ENCODE measurements at regions not wholly inside any gene's neighbourhood (a gene's known extent, or its start where the extent isn't known, plus 50 kb on each side); places are given as distances from the start of the nearest gene placed in this dataset.

- H3K4me3 ChIP-seq (ENCODE audit: low read depth in 1 of 3, low read length in 3 of 3), result no peak overlapping the region
- WGBS, 3 donors, result 65 to 87% (median 84%) methylated on average over 3 of the region's 3 CpGs
- no peak for DNase-seq
- H3K9me3 ChIP-seq (ENCODE audit: control insufficient read depth in 2 of 2, insufficient read depth in 1 of 2, low read depth in 1 of 2, low read length in 1 of 2), result no peaks in the 10 kb centered on the region
- no peaks in the 10 kb centered on the region for H3K27me3 ChIP-seq (ENCODE audit: control insufficient read depth in 3 of 3, insufficient read depth in 3 of 3, low read length in 3 of 3)
- no peak overlapping the region for H3K27ac ChIP-seq (ENCODE audit: low read depth in 1 of 3, low read length in 2 of 3)
- no peaks in the 10 kb centered on the region for H3K4me1 ChIP-seq (ENCODE audit: control insufficient read depth in 3 of 3, insufficient read depth in 2 of 3, low read depth in 1 of 3, low read length in 2 of 3)
- FAIRE-seq, result no peak
- H3K36me3 ChIP-seq (ENCODE audit: control insufficient read depth in 3 of 3, insufficient read depth in 2 of 3, low read depth in 1 of 3, low read length in 3 of 3), result no peaks in the 10 kb centered on the region
Observed at GRCh38 chr10:62894156-62894555, 78.0 kb upstream of the EGR2 start.

- FAIRE-seq, result no peak
- no peaks in the 10 kb centered on the region for H3K36me3 ChIP-seq (ENCODE audit: control insufficient read depth in 3 of 3, insufficient read depth in 2 of 3, low read depth in 1 of 3, low read length in 3 of 3)
- DNase-seq, result no peak
- no peaks in the 10 kb centered on the region for H3K4me1 ChIP-seq (ENCODE audit: control insufficient read depth in 3 of 3, insufficient read depth in 2 of 3, low read depth in 1 of 3, low read length in 2 of 3)
- H3K4me3 ChIP-seq (ENCODE audit: low read depth in 1 of 3, low read length in 3 of 3), result no peak overlapping the region
- no peak overlapping the region for H3K27ac ChIP-seq (ENCODE audit: low read depth in 1 of 3, low read length in 2 of 3)
- H3K27me3 ChIP-seq (ENCODE audit: control insufficient read depth in 3 of 3, insufficient read depth in 3 of 3, low read length in 3 of 3), result no peaks in the 10 kb centered on the region
- 79 to 92% (median 89%) methylated on average over 1 of the region's 1 CpG for WGBS, 3 donors
- no peaks in the 10 kb centered on the region for H3K9me3 ChIP-seq (ENCODE audit: control insufficient read depth in 2 of 2, insufficient read depth in 1 of 2, low read depth in 1 of 2, low read length in 1 of 2)
Observed at GRCh38 chr10:62893036-62893435, 76.9 kb upstream of the EGR2 start.

GRCh38 chr10:62890395-62890794, 74.2 kb upstream of the EGR2 start:
- Histone ChIP-seq H3K36me3 (ENCODE audit: control insufficient read depth in 3 of 3, insufficient read depth in 2 of 3, low read depth in 1 of 3, low read length in 3 of 3) (no peaks in the 10 kb centered on the region), H3K27ac (ENCODE audit: low read depth in 1 of 3, low read length in 2 of 3) (no peak overlapping the region), H3K4me3 (ENCODE audit: low read depth in 1 of 3, low read length in 3 of 3) (no peak overlapping the region), H3K9me3 (ENCODE audit: control insufficient read depth in 2 of 2, insufficient read depth in 1 of 2, low read depth in 1 of 2, low read length in 1 of 2) (no peaks in the 10 kb centered on the region), H3K27me3 (ENCODE audit: control insufficient read depth in 3 of 3, insufficient read depth in 3 of 3, low read length in 3 of 3) (peaks cover 0 to 4% (median 0%) of the 10 kb centered on the region in 3 donors), H3K4me1 (ENCODE audit: control insufficient read depth in 3 of 3, insufficient read depth in 2 of 3, low read depth in 1 of 3, low read length in 2 of 3) (no peaks in the 10 kb centered on the region)
- 68 to 75% (median 70%) methylated on average over 2 of the region's 2 CpGs for WGBS, 3 donors
- FAIRE-seq (no peak), DNase-seq (no peak)

DNA sequence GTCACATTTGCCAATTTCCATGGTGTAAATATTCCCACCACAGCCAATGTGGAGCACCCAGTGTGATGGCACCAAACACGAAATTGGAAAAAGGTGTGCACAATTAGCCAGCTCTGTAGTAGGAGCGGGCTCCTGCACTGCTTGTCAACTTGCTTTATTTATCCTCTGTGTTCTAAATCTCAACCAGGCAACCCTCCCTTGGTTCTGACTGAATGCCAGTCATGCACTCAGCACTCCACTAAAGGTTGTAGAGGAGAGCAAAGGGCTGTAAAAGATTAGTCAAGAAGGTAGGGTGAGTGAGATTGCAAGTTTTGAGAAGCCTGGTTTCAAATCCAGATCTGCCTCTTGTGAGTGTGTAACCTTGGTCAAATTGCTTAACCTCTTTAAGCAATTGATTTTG, 71.5 kb upstream of the EGR2 start:
- WGBS, 3 donors, result 82 to 94% (median 89%) methylated on average over 2 of the region's 2 CpGs
- no peak overlapping the region for H3K4me3 ChIP-seq (ENCODE audit: low read depth in 1 of 3, low read length in 3 of 3)
- peaks cover 0 to 4% (median 4%) of the 10 kb centered on the region in 3 donors for H3K27me3 ChIP-seq (ENCODE audit: control insufficient read depth in 3 of 3, insufficient read depth in 3 of 3, low read length in 3 of 3)
- no peaks in the 10 kb centered on the region for H3K9me3 ChIP-seq (ENCODE audit: control insufficient read depth in 2 of 2, insufficient read depth in 1 of 2, low read depth in 1 of 2, low read length in 1 of 2)
- no peaks in the 10 kb centered on the region for H3K4me1 ChIP-seq (ENCODE audit: control insufficient read depth in 3 of 3, insufficient read depth in 2 of 3, low read depth in 1 of 3, low read length in 2 of 3)
- no peak for DNase-seq
- no peak overlapping the region for H3K27ac ChIP-seq (ENCODE audit: low read depth in 1 of 3, low read length in 2 of 3)
- FAIRE-seq, result no peak
- no peaks in the 10 kb centered on the region for H3K36me3 ChIP-seq (ENCODE audit: control insufficient read depth in 3 of 3, insufficient read depth in 2 of 3, low read depth in 1 of 3, low read length in 3 of 3)

GRCh38 chr10:62885684-62886461, 69.7 kb upstream of the EGR2 start:
- Histone ChIP-seq H3K4me1 (ENCODE audit: control insufficient read depth in 3 of 3, insufficient read depth in 2 of 3, low read depth in 1 of 3, low read length in 2 of 3) (no peaks in the 10 kb centered on the region), H3K4me3 (ENCODE audit: low read depth in 1 of 3, low read length in 3 of 3) (no peak overlapping the region), H3K9me3 (ENCODE audit: control insufficient read depth in 2 of 2, insufficient read depth in 1 of 2, low read depth in 1 of 2, low read length in 1 of 2) (no peaks in the 10 kb centered on the region), H3K27me3 (ENCODE audit: control insufficient read depth in 3 of 3, insufficient read depth in 3 of 3, low read length in 3 of 3) (peaks cover 0 to 4% (median 4%) of the 10 kb centered on the region in 3 donors), H3K27ac (ENCODE audit: low read depth in 1 of 3, low read length in 2 of 3) (no peak overlapping the region), H3K36me3 (ENCODE audit: control insufficient read depth in 3 of 3, insufficient read depth in 2 of 3, low read depth in 1 of 3, low read length in 3 of 3) (no peaks in the 10 kb centered on the region)
- FAIRE-seq, result no peak
- DNase-seq, result no peak
- 65 to 66% (median 65%) methylated on average over 7 of the region's 7 CpGs for WGBS, 3 donors

GRCh38 chr10:62880162-62880561, 64.0 kb upstream of the EGR2 start:
- no peak overlapping the region for H3K27ac ChIP-seq (ENCODE audit: low read depth in 1 of 3, low read length in 2 of 3)
- peaks cover 0 to 4% (median 3%) of the 10 kb centered on the region in 3 donors for H3K27me3 ChIP-seq (ENCODE audit: control insufficient read depth in 3 of 3, insufficient read depth in 3 of 3, low read length in 3 of 3)
- H3K4me1 ChIP-seq (ENCODE audit: control insufficient read depth in 3 of 3, insufficient read depth in 2 of 3, low read depth in 1 of 3, low read length in 2 of 3), result no peaks in the 10 kb centered on the region
- 67 to 87% (median 75%) methylated on average over 3 of the region's 3 CpGs for WGBS, 3 donors
- no peak overlapping the region for H3K4me3 ChIP-seq (ENCODE audit: low read depth in 1 of 3, low read length in 3 of 3)
- FAIRE-seq (no peak), DNase-seq (no peak)
- no peaks in the 10 kb centered on the region for H3K9me3 ChIP-seq (ENCODE audit: control insufficient read depth in 2 of 2, insufficient read depth in 1 of 2, low read depth in 1 of 2, low read length in 1 of 2)
- no peaks in the 10 kb centered on the region for H3K36me3 ChIP-seq (ENCODE audit: control insufficient read depth in 3 of 3, insufficient read depth in 2 of 3, low read depth in 1 of 3, low read length in 3 of 3)

DNA sequence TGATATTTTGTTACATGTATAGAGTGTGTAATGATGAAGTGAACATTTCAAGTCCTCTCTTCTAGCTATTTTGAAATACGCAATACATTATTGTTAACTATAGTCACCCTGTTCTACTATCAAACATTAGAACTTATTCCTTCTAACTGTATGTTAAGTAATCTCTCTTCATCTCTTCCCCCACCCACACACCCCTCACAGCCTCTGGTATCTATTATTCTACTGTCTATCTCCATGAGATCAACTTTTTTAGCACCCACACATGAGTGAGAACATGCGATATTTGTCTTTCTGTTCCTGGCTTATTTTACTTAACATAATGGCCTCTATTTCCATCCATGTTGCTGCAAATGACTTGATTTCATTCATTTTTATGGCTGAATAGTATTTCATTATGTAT, 57.7 kb upstream of the EGR2 start:
- Histone ChIP-seq H3K27ac (ENCODE audit: low read depth in 1 of 3, low read length in 2 of 3) (no peak overlapping the region), H3K4me3 (ENCODE audit: low read depth in 1 of 3, low read length in 3 of 3) (no peak overlapping the region)

GRCh38 chr10:62870866-62871265, 54.7 kb upstream of the EGR2 start:
- 76 to 85% (median 80%) methylated on average over 7 of the region's 7 CpGs for WGBS, 3 donors
- Histone ChIP-seq H3K4me1 (ENCODE audit: control insufficient read depth in 3 of 3, insufficient read depth in 2 of 3, low read depth in 1 of 3, low read length in 2 of 3) (no peaks in the 10 kb centered on the region), H3K9me3 (ENCODE audit: control insufficient read depth in 2 of 2, insufficient read depth in 1 of 2, low read depth in 1 of 2, low read length in 1 of 2) (no peaks in the 10 kb centered on the region), H3K27ac (ENCODE audit: low read depth in 1 of 3, low read length in 2 of 3) (no peak overlapping the region), H3K4me3 (ENCODE audit: low read depth in 1 of 3, low read length in 3 of 3) (no peak overlapping the region), H3K27me3 (ENCODE audit: control insufficient read depth in 3 of 3, insufficient read depth in 3 of 3, low read length in 3 of 3) (no peaks in the 10 kb centered on the region), H3K36me3 (ENCODE audit: control insufficient read depth in 3 of 3, insufficient read depth in 2 of 3, low read depth in 1 of 3, low read length in 3 of 3) (no peaks in the 10 kb centered on the region)
- FAIRE-seq (no peak), DNase-seq (no peak)

More for the DNA sequence above, 57.7 kb upstream of the EGR2 start:
- WGBS, 3 donors, result 85 to 94% (median 93%) methylated on average over 2 of the region's 2 CpGs
- FAIRE-seq, result no peak
- H3K9me3 ChIP-seq (ENCODE audit: control insufficient read depth in 2 of 2, insufficient read depth in 1 of 2, low read depth in 1 of 2, low read length in 1 of 2), result no peaks in the 10 kb centered on the region
- H3K4me1 ChIP-seq (ENCODE audit: control insufficient read depth in 3 of 3, insufficient read depth in 2 of 3, low read depth in 1 of 3, low read length in 2 of 3), result no peaks in the 10 kb centered on the region
- H3K36me3 ChIP-seq (ENCODE audit: control insufficient read depth in 3 of 3, insufficient read depth in 2 of 3, low read depth in 1 of 3, low read length in 3 of 3), result no peaks in the 10 kb centered on the region
- peaks cover 0 to 3% (median 0%) of the 10 kb centered on the region in 3 donors for H3K27me3 ChIP-seq (ENCODE audit: control insufficient read depth in 3 of 3, insufficient read depth in 3 of 3, low read length in 3 of 3)
- DNase-seq, result no peak

GRCh38 chr10:62869958-62870357, 53.8 kb upstream of the EGR2 start:
- Histone ChIP-seq H3K4me3 (ENCODE audit: low read depth in 1 of 3, low read length in 3 of 3) (no peak overlapping the region), H3K36me3 (ENCODE audit: control insufficient read depth in 3 of 3, insufficient read depth in 2 of 3, low read depth in 1 of 3, low read length in 3 of 3) (no peaks in the 10 kb centered on the region), H3K27ac (ENCODE audit: low read depth in 1 of 3, low read length in 2 of 3) (no peak overlapping the region), H3K27me3 (ENCODE audit: control insufficient read depth in 3 of 3, insufficient read depth in 3 of 3, low read length in 3 of 3) (no peaks in the 10 kb centered on the region), H3K4me1 (ENCODE audit: control insufficient read depth in 3 of 3, insufficient read depth in 2 of 3, low read depth in 1 of 3, low read length in 2 of 3) (no peaks in the 10 kb centered on the region), H3K9me3 (ENCODE audit: control insufficient read depth in 2 of 2, insufficient read depth in 1 of 2, low read depth in 1 of 2, low read length in 1 of 2) (no peaks in the 10 kb centered on the region)
- no peak for DNase-seq
- WGBS, 3 donors, result 74 to 85% (median 85%) methylated on average over 3 of the region's 3 CpGs
- no peak for FAIRE-seq

Data from small intestine (tissue), 7 donors.